Breast epithelium (tissue), 3 donors: ENCODE measurements at regions not wholly inside any gene's neighbourhood (a gene's known extent, or its start where the extent isn't known, plus 50 kb on each side); places are given as distances from the start of the nearest gene placed in this dataset.

Experiments
- CTCF ChIP-seq, 3 donors: fragments of 450-650 bp; IDR thresholded peaks; one replicate each; pipeline ENCODE4 v1.5.1; 2016 to 2017; ENCODE audit warnings: antibody characterized with exemption in 3 of 3, mild to moderate bottlenecking in 3 of 3, moderate library complexity in 3 of 3
- POLR2A ChIP-seq: fragments of 450-650 bp; IDR thresholded peaks from one replicate; pipeline ENCODE4 v1.6.1; 2016; ENCODE audit warnings: antibody characterized with exemption, mild to moderate bottlenecking, moderate library complexity

GRCh38 chr4:96744676-96745075 is 904.8 kb downstream of the PDHA2 start:
- TF ChIP-seq CTCF (IDR thresholded peaks at IDR 0.05) (no peak), POLR2A (no peak)
